ENCODE measurements at regions not wholly inside any gene's neighbourhood (a gene's known extent, or its start where the extent isn't known, plus 50 kb on each side); places are given as distances from the start of the nearest gene placed in this dataset.

DNA sequence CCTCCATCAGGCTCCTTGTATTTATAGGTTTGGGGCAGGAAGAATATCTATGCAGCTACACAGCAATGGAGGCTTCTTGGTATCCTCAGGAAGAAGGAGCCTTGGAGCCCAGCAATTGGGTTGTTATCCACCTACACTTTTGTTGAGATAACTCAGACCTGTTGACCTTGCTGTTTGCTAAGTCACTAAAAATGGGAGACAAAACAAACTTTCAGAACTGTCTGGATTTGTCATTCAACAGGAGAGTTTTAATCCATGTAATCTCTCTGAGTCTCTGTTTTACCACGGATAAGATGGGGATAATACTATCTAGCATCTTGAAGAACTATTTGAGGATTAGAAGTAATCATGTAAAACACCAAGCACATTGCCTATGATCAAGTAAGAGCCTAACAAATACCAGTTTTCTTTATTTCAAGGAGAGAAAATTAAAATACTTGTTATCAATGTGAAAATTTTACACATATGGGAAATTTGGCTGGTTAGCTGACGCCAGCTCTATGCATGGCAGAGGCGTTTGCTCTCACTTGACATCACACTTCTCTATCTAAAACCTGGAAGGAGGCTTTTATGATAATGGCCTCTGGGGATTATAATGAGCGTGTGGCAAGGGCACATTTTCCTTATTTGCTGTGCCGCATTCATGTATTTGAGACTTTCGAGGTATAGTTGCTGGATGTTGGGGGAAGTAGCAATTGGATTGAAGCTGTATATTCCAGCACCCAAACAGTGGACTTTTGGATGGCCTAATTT, 215.6 kb downstream of the PDCD6IP start:
- TF ChIP-seq, protein P1, sequence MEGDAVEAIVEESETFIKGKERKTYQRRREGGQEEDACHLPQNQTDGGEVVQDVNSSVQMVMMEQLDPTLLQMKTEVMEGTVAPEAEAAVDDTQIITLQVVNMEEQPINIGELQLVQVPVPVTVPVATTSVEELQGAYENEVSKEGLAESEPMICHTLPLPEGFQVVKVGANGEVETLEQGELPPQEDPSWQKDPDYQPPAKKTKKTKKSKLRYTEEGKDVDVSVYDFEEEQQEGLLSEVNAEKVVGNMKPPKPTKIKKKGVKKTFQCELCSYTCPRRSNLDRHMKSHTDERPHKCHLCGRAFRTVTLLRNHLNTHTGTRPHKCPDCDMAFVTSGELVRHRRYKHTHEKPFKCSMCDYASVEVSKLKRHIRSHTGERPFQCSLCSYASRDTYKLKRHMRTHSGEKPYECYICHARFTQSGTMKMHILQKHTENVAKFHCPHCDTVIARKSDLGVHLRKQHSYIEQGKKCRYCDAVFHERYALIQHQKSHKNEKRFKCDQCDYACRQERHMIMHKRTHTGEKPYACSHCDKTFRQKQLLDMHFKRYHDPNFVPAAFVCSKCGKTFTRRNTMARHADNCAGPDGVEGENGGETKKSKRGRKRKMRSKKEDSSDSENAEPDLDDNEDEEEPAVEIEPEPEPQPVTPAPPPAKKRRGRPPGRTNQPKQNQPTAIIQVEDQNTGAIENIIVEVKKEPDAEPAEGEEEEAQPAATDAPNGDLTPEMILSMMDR (IDR thresholded peaks at IDR 0.05): no peak
- no peak for TF ChIP-seq POLR2A (IDR thresholded peaks at IDR 0.05)
- TF ChIP-seq EP300 (IDR thresholded peaks at IDR 0.05): no peak

Data from tibial nerve (tissue), 4 donors.